Progenitor cell of endocrine pancreas (in vitro differentiated cells): ENCODE measurements at regions not wholly inside any gene's neighbourhood (a gene's known extent, or its start where the extent isn't known, plus 50 kb on each side); places are given as distances from the start of the nearest gene placed in this dataset.

ENCODE experiments used
- DNase-seq: peaks from one replicate; pipeline ENCODE4 v3.0.0; 2021; ENCODE audit warnings: low spot score; ENCODE audit not compliant: unreplicated experiment
- H3K27ac Mint-ChIP-seq: 2 replicates; pipeline ENCODE4 v1.8.0; 2021; ENCODE audit warnings: mild to moderate bottlenecking, moderate library complexity, mixed read lengths
- H3K27me3 Mint-ChIP-seq: 2 replicates; pipeline ENCODE4 v1.8.0; 2021; ENCODE audit warnings: mixed read lengths
- H3K36me3 Mint-ChIP-seq: 2 replicates; pipeline ENCODE4 v1.8.0; 2022; ENCODE audit warnings: mixed read lengths; ENCODE audit not compliant: insufficient read depth
- H3K4me1 Mint-ChIP-seq: 2 replicates; pipeline ENCODE4 v1.8.0; 2021; ENCODE audit warnings: low read depth, mixed read lengths
- H3K4me3 Mint-ChIP-seq: 2 replicates; pipeline ENCODE4 v1.8.0; 2021; ENCODE audit warnings: low read depth, mild to moderate bottlenecking, moderate library complexity, mixed read lengths
- H3K9me3 Mint-ChIP-seq: 2 replicates; pipeline ENCODE4 v1.8.0; 2021; ENCODE audit warnings: low read depth, mixed read lengths
- TF ChIP-seq, protein P1 (sequence below): fragments of 200-600 bp; sonication (generic); IDR thresholded peaks from one replicate; pipeline ENCODE4 v1.5.0; 2021; ENCODE audit warnings: antibody characterized with exemption, mild to moderate bottlenecking; ENCODE audit not compliant: unreplicated experiment

DNA sequence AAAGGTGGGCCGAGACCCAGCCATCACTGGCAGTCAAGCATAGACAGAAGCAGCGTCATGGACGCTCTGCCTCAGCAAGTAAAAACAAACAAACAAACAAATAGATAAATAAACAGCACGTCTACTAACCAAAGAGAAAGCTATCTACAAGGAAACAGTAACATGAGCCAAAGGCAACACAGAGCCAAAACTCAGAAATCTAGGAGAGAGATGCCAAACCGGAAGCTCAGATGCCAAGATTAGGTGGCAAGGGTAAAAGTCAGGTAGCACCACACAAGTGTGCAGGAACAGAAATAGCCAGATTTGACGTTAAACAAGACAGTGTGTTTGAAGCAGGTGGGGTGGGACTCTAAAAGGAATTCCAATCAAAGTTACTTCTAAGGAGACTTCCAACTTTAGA lies 448.3 kb upstream of the NFIA start:
- no peaks in the 10 kb centered on the region for H3K4me1 Mint-ChIP-seq
- no peak overlapping the region for H3K27ac Mint-ChIP-seq
- H3K9me3 Mint-ChIP-seq: no peaks in the 10 kb centered on the region
- no peaks in the 10 kb centered on the region for H3K36me3 Mint-ChIP-seq
- DNase-seq: no peak
- TF ChIP-seq, protein P1, sequence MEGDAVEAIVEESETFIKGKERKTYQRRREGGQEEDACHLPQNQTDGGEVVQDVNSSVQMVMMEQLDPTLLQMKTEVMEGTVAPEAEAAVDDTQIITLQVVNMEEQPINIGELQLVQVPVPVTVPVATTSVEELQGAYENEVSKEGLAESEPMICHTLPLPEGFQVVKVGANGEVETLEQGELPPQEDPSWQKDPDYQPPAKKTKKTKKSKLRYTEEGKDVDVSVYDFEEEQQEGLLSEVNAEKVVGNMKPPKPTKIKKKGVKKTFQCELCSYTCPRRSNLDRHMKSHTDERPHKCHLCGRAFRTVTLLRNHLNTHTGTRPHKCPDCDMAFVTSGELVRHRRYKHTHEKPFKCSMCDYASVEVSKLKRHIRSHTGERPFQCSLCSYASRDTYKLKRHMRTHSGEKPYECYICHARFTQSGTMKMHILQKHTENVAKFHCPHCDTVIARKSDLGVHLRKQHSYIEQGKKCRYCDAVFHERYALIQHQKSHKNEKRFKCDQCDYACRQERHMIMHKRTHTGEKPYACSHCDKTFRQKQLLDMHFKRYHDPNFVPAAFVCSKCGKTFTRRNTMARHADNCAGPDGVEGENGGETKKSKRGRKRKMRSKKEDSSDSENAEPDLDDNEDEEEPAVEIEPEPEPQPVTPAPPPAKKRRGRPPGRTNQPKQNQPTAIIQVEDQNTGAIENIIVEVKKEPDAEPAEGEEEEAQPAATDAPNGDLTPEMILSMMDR: no peak
- H3K27me3 Mint-ChIP-seq: no peaks in the 10 kb centered on the region
- no peak overlapping the region for H3K4me3 Mint-ChIP-seq

DNA sequence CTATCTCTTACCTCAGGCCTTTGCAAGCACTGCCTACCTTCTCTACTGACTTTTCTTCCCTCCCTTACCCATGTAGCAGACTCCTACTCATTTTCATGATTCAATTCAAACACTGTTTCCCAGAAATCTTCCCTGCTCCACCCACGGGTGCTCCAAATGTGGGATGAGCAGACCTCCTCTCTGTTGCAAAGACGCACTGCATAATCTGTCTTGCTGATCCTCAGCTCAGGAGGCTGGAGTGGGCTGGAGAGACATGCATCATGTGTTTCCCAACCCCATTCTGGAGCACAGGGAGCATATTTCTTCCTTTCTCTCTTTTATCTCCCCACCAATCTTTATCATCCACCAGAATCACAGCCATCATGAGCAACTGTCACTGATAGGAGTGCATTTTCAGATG lies 459.9 kb upstream of the NFIA start:
- Mint-ChIP-seq H3K27me3 (peaks cover 2% of the 10 kb centered on the region), H3K4me1 (no peaks in the 10 kb centered on the region), H3K4me3 (no peak overlapping the region), H3K27ac (no peak overlapping the region), H3K36me3 (no peaks in the 10 kb centered on the region), H3K9me3 (no peaks in the 10 kb centered on the region)
- DNase-seq: no peak
- TF ChIP-seq, protein P1: no peak

DNA sequence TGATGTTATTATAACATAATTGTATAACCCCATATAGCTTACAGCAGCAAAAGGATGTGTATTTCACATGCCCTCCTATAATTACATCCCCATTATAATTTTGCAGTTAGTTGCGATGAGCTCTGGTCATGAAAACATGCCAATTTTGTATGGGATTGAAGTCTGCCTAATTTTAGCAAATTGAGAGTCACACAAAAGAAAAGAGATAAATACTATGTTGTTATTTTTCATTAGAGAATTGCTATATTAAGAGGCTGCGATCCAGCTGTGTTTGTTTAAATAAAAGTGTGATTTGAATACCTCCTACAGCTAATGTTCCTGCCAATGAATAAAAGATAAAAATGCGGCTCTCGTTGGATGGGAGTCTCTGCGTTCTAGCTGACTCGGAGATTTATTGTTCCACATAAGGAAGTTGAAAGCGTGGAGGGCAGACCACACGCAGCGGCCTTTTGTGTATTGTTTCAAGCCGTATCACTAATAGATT lies 461.0 kb upstream of the NFIA start:
- TF ChIP-seq, protein P1: no peak
- Mint-ChIP-seq H3K27me3 (peaks cover 2% of the 10 kb centered on the region), H3K36me3 (no peaks in the 10 kb centered on the region), H3K27ac (no peak overlapping the region), H3K4me1 (no peaks in the 10 kb centered on the region), H3K4me3 (no peak overlapping the region), H3K9me3 (no peaks in the 10 kb centered on the region)
- DNase-seq: no peak

DNA sequence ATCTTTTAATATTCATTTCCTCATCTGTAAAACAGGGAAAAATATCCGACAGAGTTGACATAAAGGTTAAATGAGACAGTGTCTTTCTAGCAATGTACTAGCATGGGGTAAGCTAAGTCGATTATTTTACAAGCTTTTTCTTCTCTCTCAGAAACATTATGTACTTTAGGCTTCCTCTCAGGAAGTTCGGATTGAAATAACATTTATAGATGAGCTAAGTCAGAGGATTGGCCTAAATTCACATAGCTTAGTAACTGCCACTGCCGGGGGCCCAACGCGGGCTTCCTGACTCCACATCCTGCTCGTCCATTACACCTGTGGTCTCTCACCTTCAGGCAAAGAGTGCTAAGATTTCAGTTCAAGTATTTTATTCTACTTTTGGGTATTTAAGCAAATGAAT lies 462.3 kb upstream of the NFIA start:
- H3K4me1 Mint-ChIP-seq: no peaks in the 10 kb centered on the region
- no peak for DNase-seq
- peaks cover 2% of the 10 kb centered on the region for H3K27me3 Mint-ChIP-seq
- H3K27ac Mint-ChIP-seq: no peak overlapping the region
- no peak overlapping the region for H3K4me3 Mint-ChIP-seq
- H3K36me3 Mint-ChIP-seq: no peaks in the 10 kb centered on the region
- TF ChIP-seq, protein P1: no peak
- no peaks in the 10 kb centered on the region for H3K9me3 Mint-ChIP-seq

DNA sequence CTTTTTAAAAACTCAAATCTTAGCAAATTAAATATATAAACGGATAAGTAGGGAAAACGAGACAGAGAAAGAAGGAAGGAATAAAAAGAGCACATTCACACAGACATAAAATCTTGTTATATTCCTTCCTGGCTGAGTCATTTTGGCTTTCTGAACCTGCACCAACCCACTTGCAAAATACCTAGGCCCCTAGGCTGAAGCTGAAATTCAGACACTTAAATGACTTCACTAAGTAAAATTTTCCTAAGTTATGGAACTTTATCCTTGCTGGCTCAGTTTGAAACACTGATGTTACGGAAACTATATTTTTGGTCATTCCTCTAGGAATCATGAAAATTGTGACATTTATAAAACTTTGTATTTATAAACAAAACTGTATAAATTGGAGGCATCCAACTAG lies 462.8 kb upstream of the NFIA start:
- TF ChIP-seq, protein P1: no peak
- no peak for DNase-seq
- H3K9me3 Mint-ChIP-seq: no peaks in the 10 kb centered on the region
- no peak overlapping the region for H3K4me3 Mint-ChIP-seq
- no peaks in the 10 kb centered on the region for H3K36me3 Mint-ChIP-seq
- H3K27me3 Mint-ChIP-seq: no peaks in the 10 kb centered on the region
- no peak overlapping the region for H3K27ac Mint-ChIP-seq
- no peaks in the 10 kb centered on the region for H3K4me1 Mint-ChIP-seq
